ENCODE measurements at regions not wholly inside any gene's neighbourhood (a gene's known extent, or its start where the extent isn't known, plus 50 kb on each side); places are given as distances from the start of the nearest gene placed in this dataset.

DNA sequence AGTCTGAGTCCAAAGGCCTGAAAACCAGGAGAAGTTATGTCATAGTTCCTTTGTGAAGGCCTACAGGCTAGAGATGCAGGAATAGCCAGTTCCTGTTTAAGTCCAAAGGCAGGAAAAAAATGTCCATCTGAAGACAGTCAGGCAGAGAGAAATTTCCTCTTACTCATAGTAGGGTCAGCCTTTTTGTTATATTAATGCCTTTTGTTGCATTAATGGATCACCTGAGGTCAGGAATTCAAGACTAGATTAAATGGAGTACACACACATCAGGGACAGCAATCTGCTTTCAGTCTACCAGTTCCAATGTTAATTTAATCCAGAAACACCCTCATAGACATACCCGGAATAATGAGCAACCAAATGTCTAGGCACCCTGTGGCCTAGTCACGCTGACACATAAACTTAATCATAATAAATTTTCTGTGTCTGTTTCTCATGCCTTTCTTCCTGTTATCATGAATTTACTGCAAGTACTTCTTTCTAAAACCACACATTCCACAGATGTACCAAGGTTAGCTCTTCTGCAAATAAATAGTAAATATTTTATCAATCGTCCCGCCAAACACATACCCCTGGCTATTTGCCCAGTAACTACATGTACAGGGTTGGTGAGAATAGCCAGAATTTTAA, 703.9 kb downstream of the EFNA5 start:
- Histone ChIP-seq H2AFZ (ENCODE audit: low read depth, low read length, poor library complexity, severe bottlenecking) (no peak overlapping the region), H3K27ac (ENCODE audit: low read depth, low read length) (no peak overlapping the region)

More for the DNA sequence above, 703.9 kb downstream of the EFNA5 start:
- DNase-seq (ENCODE audit: low read depth, low spot score) (no peak), ATAC-seq (no peak)
- POLR2A ChIA-PET = no interaction called here
- CTCF ChIA-PET = no interaction called here
- Histone ChIP-seq H3K79me2 (ENCODE audit: insufficient read depth, low read length) (no peaks in the 10 kb centered on the region), H3K36me3 (ENCODE audit: control insufficient read depth in 1 of 2, insufficient read depth in 2 of 2, low read length in 2 of 2) (no peaks in the 10 kb centered on the region), H3K27me3 (ENCODE audit: insufficient read depth, low read length) (no peaks in the 10 kb centered on the region), H3K9me2 (ENCODE audit: insufficient read depth) (no peaks in the 10 kb centered on the region), H3K4me2 (ENCODE audit: low read length) (no peak overlapping the region), H3K4me3 (replicated peaks in 1 of 2; ENCODE audit: low read depth in 1 of 2, low read length in 2 of 2) (no peak overlapping the region), H3K9ac (ENCODE audit: low read length) (no peak overlapping the region), H3K9me3 (ENCODE audit: control insufficient read depth in 1 of 2, insufficient read depth in 1 of 2, low read depth in 1 of 2, low read length in 2 of 2) (no peaks in the 10 kb centered on the region), H4K20me1 (ENCODE audit: insufficient read depth) (no peaks in the 10 kb centered on the region), H3K4me1 (ENCODE audit: control insufficient read depth in 1 of 2, insufficient read depth in 2 of 2, low read length in 2 of 2) (no peaks in the 10 kb centered on the region)
- RAD21 ChIA-PET (ENCODE audit: low non-redundant PET in 1 of 2, low total read pairs in 2 of 2, uncharacterized antibody in 2 of 2, unreplicated experiment in 2 of 2) = no interaction called here
- no TSS peak for BruUV-seq (replicated peaks)
- TF ChIP-seq CEBPB (IDR thresholded peaks at IDR 0.05; ENCODE audit: low read depth) (no peak), EGR1 (IDR thresholded peaks at IDR 0.05; ENCODE audit: low read depth) (no peak), RAD21 (IDR thresholded peaks at IDR 0.05; ENCODE audit: low read depth) (no peak), FOSL1 (IDR thresholded peaks at IDR 0.05; ENCODE audit: low read depth) (no peak), EZH2 (IDR thresholded peaks at IDR 0.05) (no peak), JUND (IDR thresholded peaks at IDR 0.05) (no peak), SRF (IDR thresholded peaks at IDR 0.05; ENCODE audit: low read depth) (no peak), TCF7L2 (IDR thresholded peaks at IDR 0.05; ENCODE audit: borderline replicate concordance, extremely low read depth, insufficient read depth, insufficient read length) (no peak), SP1 (IDR thresholded peaks at IDR 0.05; ENCODE audit: low read depth) (no peak), SIN3A (IDR thresholded peaks at IDR 0.05; ENCODE audit: low read depth) (no peak), ZFX (IDR thresholded peaks at IDR 0.05) (no peak), POLR2A (IDR thresholded peaks at IDR 0.05; ENCODE audit: borderline replicate concordance, extremely low read depth, insufficient read depth, insufficient read length) (no peak), ELF1 (IDR thresholded peaks at IDR 0.05; ENCODE audit: borderline replicate concordance, low read depth) (no peak)
- TF ChIP-seq, protein P1, sequence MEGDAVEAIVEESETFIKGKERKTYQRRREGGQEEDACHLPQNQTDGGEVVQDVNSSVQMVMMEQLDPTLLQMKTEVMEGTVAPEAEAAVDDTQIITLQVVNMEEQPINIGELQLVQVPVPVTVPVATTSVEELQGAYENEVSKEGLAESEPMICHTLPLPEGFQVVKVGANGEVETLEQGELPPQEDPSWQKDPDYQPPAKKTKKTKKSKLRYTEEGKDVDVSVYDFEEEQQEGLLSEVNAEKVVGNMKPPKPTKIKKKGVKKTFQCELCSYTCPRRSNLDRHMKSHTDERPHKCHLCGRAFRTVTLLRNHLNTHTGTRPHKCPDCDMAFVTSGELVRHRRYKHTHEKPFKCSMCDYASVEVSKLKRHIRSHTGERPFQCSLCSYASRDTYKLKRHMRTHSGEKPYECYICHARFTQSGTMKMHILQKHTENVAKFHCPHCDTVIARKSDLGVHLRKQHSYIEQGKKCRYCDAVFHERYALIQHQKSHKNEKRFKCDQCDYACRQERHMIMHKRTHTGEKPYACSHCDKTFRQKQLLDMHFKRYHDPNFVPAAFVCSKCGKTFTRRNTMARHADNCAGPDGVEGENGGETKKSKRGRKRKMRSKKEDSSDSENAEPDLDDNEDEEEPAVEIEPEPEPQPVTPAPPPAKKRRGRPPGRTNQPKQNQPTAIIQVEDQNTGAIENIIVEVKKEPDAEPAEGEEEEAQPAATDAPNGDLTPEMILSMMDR (IDR thresholded peaks at IDR 0.05 in 2 of 3, conservative IDR thresholded peaks at IDR 0.05 in 1 of 3; ENCODE audit: borderline replicate concordance in 1 of 3, insufficient read depth in 1 of 3, low read depth in 2 of 3, low read length in 2 of 3) = no peak
- TF ChIP-seq, protein P2, sequence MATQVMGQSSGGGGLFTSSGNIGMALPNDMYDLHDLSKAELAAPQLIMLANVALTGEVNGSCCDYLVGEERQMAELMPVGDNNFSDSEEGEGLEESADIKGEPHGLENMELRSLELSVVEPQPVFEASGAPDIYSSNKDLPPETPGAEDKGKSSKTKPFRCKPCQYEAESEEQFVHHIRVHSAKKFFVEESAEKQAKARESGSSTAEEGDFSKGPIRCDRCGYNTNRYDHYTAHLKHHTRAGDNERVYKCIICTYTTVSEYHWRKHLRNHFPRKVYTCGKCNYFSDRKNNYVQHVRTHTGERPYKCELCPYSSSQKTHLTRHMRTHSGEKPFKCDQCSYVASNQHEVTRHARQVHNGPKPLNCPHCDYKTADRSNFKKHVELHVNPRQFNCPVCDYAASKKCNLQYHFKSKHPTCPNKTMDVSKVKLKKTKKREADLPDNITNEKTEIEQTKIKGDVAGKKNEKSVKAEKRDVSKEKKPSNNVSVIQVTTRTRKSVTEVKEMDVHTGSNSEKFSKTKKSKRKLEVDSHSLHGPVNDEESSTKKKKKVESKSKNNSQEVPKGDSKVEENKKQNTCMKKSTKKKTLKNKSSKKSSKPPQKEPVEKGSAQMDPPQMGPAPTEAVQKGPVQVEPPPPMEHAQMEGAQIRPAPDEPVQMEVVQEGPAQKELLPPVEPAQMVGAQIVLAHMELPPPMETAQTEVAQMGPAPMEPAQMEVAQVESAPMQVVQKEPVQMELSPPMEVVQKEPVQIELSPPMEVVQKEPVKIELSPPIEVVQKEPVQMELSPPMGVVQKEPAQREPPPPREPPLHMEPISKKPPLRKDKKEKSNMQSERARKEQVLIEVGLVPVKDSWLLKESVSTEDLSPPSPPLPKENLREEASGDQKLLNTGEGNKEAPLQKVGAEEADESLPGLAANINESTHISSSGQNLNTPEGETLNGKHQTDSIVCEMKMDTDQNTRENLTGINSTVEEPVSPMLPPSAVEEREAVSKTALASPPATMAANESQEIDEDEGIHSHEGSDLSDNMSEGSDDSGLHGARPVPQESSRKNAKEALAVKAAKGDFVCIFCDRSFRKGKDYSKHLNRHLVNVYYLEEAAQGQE (IDR thresholded peaks at IDR 0.05; ENCODE audit: low read depth) = no peak
- TF ChIP-seq, protein P3, sequence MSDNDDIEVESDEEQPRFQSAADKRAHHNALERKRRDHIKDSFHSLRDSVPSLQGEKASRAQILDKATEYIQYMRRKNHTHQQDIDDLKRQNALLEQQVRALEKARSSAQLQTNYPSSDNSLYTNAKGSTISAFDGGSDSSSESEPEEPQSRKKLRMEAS (IDR thresholded peaks at IDR 0.05) = no peak
- TF ChIP-seq, protein P4, sequence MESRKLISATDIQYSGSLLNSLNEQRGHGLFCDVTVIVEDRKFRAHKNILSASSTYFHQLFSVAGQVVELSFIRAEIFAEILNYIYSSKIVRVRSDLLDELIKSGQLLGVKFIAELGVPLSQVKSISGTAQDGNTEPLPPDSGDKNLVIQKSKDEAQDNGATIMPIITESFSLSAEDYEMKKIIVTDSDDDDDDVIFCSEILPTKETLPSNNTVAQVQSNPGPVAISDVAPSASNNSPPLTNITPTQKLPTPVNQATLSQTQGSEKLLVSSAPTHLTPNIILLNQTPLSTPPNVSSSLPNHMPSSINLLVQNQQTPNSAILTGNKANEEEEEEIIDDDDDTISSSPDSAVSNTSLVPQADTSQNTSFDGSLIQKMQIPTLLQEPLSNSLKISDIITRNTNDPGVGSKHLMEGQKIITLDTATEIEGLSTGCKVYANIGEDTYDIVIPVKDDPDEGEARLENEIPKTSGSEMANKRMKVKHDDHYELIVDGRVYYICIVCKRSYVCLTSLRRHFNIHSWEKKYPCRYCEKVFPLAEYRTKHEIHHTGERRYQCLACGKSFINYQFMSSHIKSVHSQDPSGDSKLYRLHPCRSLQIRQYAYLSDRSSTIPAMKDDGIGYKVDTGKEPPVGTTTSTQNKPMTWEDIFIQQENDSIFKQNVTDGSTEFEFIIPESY (IDR thresholded peaks at IDR 0.05; ENCODE audit: extremely low read depth, insufficient replicate concordance, low read length) = no peak
- TF ChIP-seq, protein P5, sequence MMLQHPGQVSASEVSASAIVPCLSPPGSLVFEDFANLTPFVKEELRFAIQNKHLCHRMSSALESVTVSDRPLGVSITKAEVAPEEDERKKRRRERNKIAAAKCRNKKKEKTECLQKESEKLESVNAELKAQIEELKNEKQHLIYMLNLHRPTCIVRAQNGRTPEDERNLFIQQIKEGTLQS (IDR thresholded peaks at IDR 0.05) = no peak
- intact Hi-C loops (cut with micrococcal nuclease) = no loop called here

All from HCT116 (cell line).